ENCODE measurements at regions not wholly inside any gene's neighbourhood (a gene's known extent, or its start where the extent isn't known, plus 50 kb on each side); places are given as distances from the start of the nearest gene placed in this dataset.

DNA sequence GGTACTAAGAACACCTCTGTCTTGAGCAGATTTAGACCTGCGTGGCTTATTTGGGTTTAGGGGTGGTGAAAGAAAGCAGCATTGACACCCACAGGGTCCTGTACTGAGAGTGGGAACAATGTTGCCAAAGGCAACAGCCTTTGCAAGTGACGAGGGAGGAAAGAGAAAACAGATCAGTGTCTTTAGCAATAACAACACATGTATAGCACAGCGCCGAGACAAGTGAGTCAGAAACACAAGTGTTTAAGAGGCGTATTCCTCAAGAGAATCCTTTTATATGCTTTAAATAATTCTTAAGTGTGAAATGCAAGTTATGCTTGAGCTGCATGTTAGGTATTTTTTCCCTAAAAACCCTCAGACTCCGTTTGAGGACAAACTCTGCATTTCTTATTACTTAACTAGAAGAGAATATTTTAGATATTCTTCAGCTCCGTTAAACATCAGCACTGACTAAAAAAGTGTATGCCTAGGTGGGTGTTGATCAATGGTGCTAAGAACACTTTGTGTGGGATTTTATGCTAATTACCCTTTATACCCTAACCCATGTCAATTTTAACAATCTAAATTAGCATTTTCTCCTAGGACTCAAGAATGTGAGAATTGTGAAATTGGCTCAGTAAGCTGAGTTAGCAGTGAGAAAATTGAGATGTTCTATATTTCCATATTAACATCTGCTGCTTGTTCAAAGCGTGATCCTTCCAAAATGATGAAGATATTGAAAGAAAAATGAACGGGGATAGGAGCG lies 1095.4 kb upstream of the CELF2 start:
- H3K4me3 ChIP-seq (replicated peaks in 1 of 3) = no peak overlapping the region
- no peaks in the 10 kb centered on the region for H3K9me3 ChIP-seq
- H3K27me3 ChIP-seq = no peaks in the 10 kb centered on the region
- WGBS, 2 donors = 53 to 58% methylated on average over 10 of the region's 10 CpGs
- intact Hi-C loops (cut with DNase I) = no loop called here
- H3K27ac ChIP-seq = no peak overlapping the region
- DNase-seq = no peak
- no peak for TF ChIP-seq POLR2A (IDR thresholded peaks at IDR 0.05)
- TF ChIP-seq, protein P1, sequence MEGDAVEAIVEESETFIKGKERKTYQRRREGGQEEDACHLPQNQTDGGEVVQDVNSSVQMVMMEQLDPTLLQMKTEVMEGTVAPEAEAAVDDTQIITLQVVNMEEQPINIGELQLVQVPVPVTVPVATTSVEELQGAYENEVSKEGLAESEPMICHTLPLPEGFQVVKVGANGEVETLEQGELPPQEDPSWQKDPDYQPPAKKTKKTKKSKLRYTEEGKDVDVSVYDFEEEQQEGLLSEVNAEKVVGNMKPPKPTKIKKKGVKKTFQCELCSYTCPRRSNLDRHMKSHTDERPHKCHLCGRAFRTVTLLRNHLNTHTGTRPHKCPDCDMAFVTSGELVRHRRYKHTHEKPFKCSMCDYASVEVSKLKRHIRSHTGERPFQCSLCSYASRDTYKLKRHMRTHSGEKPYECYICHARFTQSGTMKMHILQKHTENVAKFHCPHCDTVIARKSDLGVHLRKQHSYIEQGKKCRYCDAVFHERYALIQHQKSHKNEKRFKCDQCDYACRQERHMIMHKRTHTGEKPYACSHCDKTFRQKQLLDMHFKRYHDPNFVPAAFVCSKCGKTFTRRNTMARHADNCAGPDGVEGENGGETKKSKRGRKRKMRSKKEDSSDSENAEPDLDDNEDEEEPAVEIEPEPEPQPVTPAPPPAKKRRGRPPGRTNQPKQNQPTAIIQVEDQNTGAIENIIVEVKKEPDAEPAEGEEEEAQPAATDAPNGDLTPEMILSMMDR (IDR thresholded peaks at IDR 0.05) = no peak
- H3K36me3 ChIP-seq = no peaks in the 10 kb centered on the region
- no peaks in the 10 kb centered on the region for H3K4me1 ChIP-seq

DNA sequence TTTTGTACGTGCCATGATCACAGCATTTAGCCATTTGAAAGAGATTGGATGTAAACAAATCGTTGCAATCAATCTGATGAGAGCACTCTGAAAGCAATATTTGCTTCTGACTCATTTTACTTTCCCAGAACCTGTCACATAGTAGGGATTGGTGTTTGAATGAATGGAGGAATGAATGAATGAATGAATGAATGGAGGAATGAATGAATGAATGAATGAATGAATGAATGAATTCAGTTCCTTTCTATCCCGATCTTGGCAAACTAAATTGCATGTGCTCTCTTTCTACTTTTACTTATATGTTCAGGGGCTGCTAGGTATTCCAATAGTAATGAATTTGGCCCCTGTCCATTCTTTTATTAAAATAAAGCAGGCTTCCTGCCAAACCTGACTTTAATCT lies 1091.7 kb upstream of the CELF2 start:
- 76 to 80% methylated on average over 3 of the region's 3 CpGs for WGBS, 2 donors
- intact Hi-C loops (cut with DNase I) = no loop called here

DNA sequence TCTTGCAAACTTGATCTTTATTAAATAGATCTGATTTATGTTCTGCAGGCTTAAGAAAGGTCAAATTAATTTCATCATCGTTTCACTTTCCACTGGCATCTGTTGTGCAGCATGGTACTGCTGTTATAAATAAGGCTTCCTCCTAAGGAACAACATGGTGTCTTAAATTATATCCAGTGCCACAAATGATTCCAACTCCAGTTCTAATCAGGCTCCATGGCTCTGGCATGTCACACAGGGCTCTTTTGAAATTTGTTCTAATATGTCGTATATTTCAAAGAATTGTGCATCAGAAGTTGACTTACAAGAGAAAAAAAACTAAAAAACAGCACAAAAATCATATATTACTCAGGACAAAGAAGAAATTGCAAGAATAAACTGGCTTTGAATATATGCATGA lies 1090.8 kb upstream of the CELF2 start:
- H3K9me3 ChIP-seq = no peaks in the 10 kb centered on the region
- no peaks in the 10 kb centered on the region for H3K36me3 ChIP-seq
- TF ChIP-seq, protein P1 (IDR thresholded peaks at IDR 0.05) = no peak
- no peak for TF ChIP-seq POLR2A (IDR thresholded peaks at IDR 0.05)
- H3K4me3 ChIP-seq (replicated peaks in 1 of 3) = no peak overlapping the region
- 78 to 89% methylated on average over 2 of the region's 2 CpGs for WGBS, 2 donors
- intact Hi-C loops (cut with DNase I) = no loop called here
- H3K27ac ChIP-seq = no peak overlapping the region
- no peak for DNase-seq
- H3K4me1 ChIP-seq = no peaks in the 10 kb centered on the region
- no peaks in the 10 kb centered on the region for H3K27me3 ChIP-seq

More for the DNA sequence above, 1091.7 kb upstream of the CELF2 start:
- H3K4me3 ChIP-seq (replicated peaks in 1 of 3) = no peak overlapping the region
- no peaks in the 10 kb centered on the region for H3K36me3 ChIP-seq
- no peak overlapping the region for H3K27ac ChIP-seq
- no peak for TF ChIP-seq POLR2A (IDR thresholded peaks at IDR 0.05)
- TF ChIP-seq, protein P1 (IDR thresholded peaks at IDR 0.05) = no peak
- no peaks in the 10 kb centered on the region for H3K27me3 ChIP-seq
- no peak for DNase-seq
- no peaks in the 10 kb centered on the region for H3K9me3 ChIP-seq
- H3K4me1 ChIP-seq = no peaks in the 10 kb centered on the region

DNA sequence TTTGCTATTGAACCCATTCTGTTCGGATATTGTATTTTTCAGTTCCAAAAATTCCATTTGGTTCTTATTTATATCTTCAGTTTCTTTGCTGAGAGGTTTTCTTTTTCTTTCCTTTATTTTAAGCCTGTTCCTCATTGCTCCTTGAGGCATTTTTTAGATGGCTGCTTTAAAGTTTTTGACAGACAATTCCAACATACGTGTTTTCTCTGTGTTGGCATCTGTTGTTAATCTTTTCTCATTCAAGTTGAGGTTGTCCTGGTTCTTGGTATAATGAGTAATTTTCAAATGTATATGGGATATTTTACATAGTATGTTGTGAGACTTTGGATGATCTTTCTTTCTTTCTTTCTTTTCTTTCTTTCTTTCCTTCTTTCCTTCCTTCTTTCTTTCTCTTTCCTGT lies 1078.0 kb upstream of the CELF2 start:
- intact Hi-C loops (cut with DNase I) = no loop called here
- Histone ChIP-seq H3K4me3 (replicated peaks in 1 of 3) (no peak overlapping the region), H3K27me3 (no peaks in the 10 kb centered on the region), H3K36me3 (no peaks in the 10 kb centered on the region), H3K9me3 (no peaks in the 10 kb centered on the region), H3K4me1 (no peaks in the 10 kb centered on the region), H3K27ac (no peak overlapping the region)
- DNase-seq = no peak
- TF ChIP-seq, protein P1 (IDR thresholded peaks at IDR 0.05) = no peak
- no peak for TF ChIP-seq POLR2A (IDR thresholded peaks at IDR 0.05)
- 88 to 97% methylated on average over 2 of the region's 2 CpGs for WGBS, 2 donors

DNA sequence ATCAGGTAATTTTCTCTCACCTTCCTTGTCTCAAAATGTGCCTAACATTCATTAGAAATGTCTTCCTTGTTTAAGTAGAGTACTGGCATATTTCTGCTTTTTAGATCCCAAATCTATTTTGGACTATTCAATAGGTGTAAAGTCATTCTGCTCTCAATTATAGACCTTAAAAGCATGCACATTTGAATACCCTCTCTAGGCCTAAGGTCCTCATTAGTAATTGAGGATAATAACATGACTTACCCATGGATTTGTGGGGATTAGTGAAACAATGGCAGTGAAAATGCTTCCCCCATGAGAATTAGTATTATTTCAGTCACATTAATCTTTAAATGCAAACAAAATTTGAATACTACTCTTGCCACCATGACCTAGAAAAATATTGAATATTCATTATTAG lies 1073.0 kb upstream of the CELF2 start:
- TF ChIP-seq POLR2A (IDR thresholded peaks at IDR 0.05) = no peak
- TF ChIP-seq, protein P1 (IDR thresholded peaks at IDR 0.05) = no peak
- H3K9me3 ChIP-seq = no peaks in the 10 kb centered on the region
- H3K27me3 ChIP-seq = no peaks in the 10 kb centered on the region
- DNase-seq = no peak
- no peak overlapping the region for H3K27ac ChIP-seq
- no peaks in the 10 kb centered on the region for H3K4me1 ChIP-seq
- intact Hi-C loops (cut with DNase I) = no loop called here
- no peak overlapping the region for H3K4me3 ChIP-seq (replicated peaks in 1 of 3)
- H3K36me3 ChIP-seq = no peaks in the 10 kb centered on the region

Data from thyroid gland (tissue), 4 donors.